ENCODE measurements at regions not wholly inside any gene's neighbourhood (a gene's known extent, or its start where the extent isn't known, plus 50 kb on each side); places are given as distances from the start of the nearest gene placed in this dataset.

DNA sequence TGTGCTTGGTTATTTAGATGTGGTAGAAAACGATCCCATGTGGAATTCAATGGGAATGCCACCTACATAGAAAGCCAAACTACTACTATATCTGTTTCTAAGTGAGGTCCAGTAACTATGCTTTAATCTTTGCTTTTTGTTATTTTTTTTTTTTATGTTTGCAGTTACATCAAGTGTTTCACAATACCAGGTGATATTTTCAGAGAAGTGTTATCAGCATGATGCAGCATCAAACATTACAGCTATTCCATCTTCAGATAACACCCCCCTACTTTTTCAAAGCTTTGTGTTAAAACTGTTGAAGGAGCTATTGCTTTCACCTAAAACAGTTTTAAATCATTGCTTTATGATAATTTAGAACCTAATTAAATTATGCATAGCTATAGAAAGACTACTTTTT is 163.8 kb upstream of the SLC16A7 start:
- Histone ChIP-seq H3K9ac (ENCODE audit: low read depth, low read length) (no peak overlapping the region), H3K79me1 (ENCODE audit: low read depth in 1 of 2, low read length in 2 of 2) (no peaks in the 10 kb centered on the region), H2BK120ac (ENCODE audit: low read depth, low read length) (no peak overlapping the region), H3K4ac (ENCODE audit: low read depth, low read length) (no peak overlapping the region), H3K9me3 (ENCODE audit: control insufficient read depth, insufficient read depth, low read length) (no peaks in the 10 kb centered on the region), H2BK20ac (ENCODE audit: low read depth, low read length) (no peak overlapping the region), H3K56ac (ENCODE audit: extremely low read depth, insufficient read depth, low read length) (no peak overlapping the region), H3K4me2 (ENCODE audit: low read depth, low read length) (no peak overlapping the region), H4K20me1 (ENCODE audit: insufficient read depth, low read length) (no peaks in the 10 kb centered on the region), H2BK15ac (ENCODE audit: low read depth, low read length) (no peak overlapping the region), H3K9me1 (ENCODE audit: insufficient read depth, low read length) (no peaks in the 10 kb centered on the region), H2BK5ac (ENCODE audit: low read depth, low read length, poor library complexity, severe bottlenecking) (no peak overlapping the region), H3K18ac (ENCODE audit: low read depth, low read length) (no peak overlapping the region), H3K23ac (ENCODE audit: low read depth, low read length) (no peak overlapping the region), H3K27ac (ENCODE audit: insufficient read depth, low read length) (no peak overlapping the region), H4K8ac (ENCODE audit: low read depth in 2 of 2, low read length in 2 of 2) (no peak overlapping the region), H3K4me1 (ENCODE audit: control insufficient read depth, insufficient read depth, low read length) (no peaks in the 10 kb centered on the region), H3K27me3 (ENCODE audit: control insufficient read depth, insufficient read depth, low read length) (no peaks in the 10 kb centered on the region), H2AK5ac (ENCODE audit: low read depth, low read length) (no peak overlapping the region), H3K14ac (replicated peaks; ENCODE audit: low read depth, low read length) (no peak overlapping the region), H3K36me3 (ENCODE audit: control insufficient read depth, insufficient read depth, low read length) (no peaks in the 10 kb centered on the region), H2AK9ac (replicated peaks; ENCODE audit: low read depth, low read length, poor library complexity) (no peak overlapping the region), H2AFZ (replicated peaks; ENCODE audit: low read length, poor library complexity) (no peak overlapping the region), H3K4me3 (ENCODE audit: insufficient read depth, low read depth, low read length) (no peak overlapping the region), H4K5ac (ENCODE audit: low read depth, low read length) (no peak overlapping the region), H4K91ac (ENCODE audit: insufficient read depth, low read depth, low read length) (no peak overlapping the region)
- in situ Hi-C loops (cut with MboI; ENCODE audit: low sequenced_read_pairs) = no loop called here
- no CpG with 5 or more reads among the region's 1 CpG for WGBS, 2 experiments (ENCODE audit: extremely low coverage in 2 of 2, insufficient read length in 1 of 2)
- BruUV-seq (replicated peaks) = no TSS peak
- DNase-seq (no peak), ATAC-seq (ENCODE audit: low read depth) (no peak)
- dilution Hi-C loops (cut with HindIII; ENCODE audit: low sequenced_read_pairs, unreplicated experiment) = no loop called here
- TF ChIP-seq, protein P1, sequence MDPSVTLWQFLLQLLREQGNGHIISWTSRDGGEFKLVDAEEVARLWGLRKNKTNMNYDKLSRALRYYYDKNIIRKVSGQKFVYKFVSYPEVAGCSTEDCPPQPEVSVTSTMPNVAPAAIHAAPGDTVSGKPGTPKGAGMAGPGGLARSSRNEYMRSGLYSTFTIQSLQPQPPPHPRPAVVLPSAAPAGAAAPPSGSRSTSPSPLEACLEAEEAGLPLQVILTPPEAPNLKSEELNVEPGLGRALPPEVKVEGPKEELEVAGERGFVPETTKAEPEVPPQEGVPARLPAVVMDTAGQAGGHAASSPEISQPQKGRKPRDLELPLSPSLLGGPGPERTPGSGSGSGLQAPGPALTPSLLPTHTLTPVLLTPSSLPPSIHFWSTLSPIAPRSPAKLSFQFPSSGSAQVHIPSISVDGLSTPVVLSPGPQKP (IDR thresholded peaks at IDR 0.05; ENCODE audit: borderline replicate concordance, low read depth, low read length) = no peak
- TF ChIP-seq NFE2L2 (IDR thresholded peaks at IDR 0.05; ENCODE audit: low read depth, low read length) (no peak), CEBPB (IDR thresholded peaks at IDR 0.05; ENCODE audit: low read depth, low read length) (peak; percentile 54; the same call in 1 of the 2 replicates), POLR2A (IDR thresholded peaks at IDR 0.05; ENCODE audit: low read depth, low read length) (no peak), RAD21 (IDR thresholded peaks at IDR 0.05; ENCODE audit: low read length) (no peak)
- CTCF ChIA-PET = interaction anchor here (0.8 to 1.1 kb wide), 2 partner anchors 10 to 19 kb away, joined by 3 read pairs; no protein-coding TSS in a partner anchor
- intact Hi-C loops (cut with micrococcal nuclease) = loop anchor here (10.0 kb wide), 1 partner anchor 57 kb away; no protein-coding TSS in a partner anchor
- POLR2A ChIA-PET (ENCODE audit: unreplicated experiment) = no interaction called here

Data from IMR-90 (cell line).